ENCODE measurements at regions not wholly inside any gene's neighbourhood (a gene's known extent, or its start where the extent isn't known, plus 50 kb on each side); places are given as distances from the start of the nearest gene placed in this dataset.

GRCh38 chr6:144335311-144335861 lies 50.3 kb downstream of the UTRN start:
- DNase-seq, result no peak

- peak; percentile 55 for DNase-seq
These were observed 50.8 kb downstream of the UTRN start for GRCh38 chr6:144335914-144336313.

DNA sequence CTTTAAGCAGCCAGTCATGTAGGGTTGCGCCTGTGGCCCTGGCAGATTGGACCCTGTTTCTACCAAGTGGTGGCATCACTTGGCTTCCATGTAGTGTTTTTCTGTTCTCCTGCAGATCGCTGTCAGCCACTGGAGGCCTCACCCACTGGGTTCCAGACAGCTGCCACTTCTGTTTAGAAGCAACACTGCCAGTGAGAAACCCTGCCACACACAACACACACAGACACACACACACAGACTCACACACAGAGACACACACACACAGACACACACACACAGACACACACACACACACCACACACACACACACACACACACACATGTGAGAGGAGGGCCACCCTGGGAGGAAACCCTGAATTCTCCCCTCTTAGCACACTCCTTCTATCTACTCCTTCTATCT lies 51.8 kb downstream of the UTRN start:
- no peak for DNase-seq

DNA sequence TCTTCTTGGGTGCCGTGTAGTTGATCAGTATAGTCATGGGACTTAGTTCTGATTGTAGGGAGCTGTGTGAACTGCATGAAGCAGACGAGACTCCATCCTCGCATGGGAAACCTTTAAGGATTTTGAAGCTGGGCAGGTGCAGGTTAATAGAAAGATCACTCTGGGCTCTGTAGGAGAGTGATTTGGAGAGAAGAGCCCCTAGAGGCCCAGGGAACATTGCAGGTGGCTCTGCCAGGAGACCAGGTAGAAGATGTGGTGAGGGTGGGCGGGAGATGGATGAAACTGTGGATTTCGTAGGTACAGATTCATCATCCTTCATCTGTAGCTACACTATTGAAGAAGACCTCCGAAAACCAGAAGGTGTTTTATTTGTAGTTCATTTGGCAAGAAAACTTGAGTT lies 53.3 kb downstream of the UTRN start:
- DNase-seq, result no peak

DNA sequence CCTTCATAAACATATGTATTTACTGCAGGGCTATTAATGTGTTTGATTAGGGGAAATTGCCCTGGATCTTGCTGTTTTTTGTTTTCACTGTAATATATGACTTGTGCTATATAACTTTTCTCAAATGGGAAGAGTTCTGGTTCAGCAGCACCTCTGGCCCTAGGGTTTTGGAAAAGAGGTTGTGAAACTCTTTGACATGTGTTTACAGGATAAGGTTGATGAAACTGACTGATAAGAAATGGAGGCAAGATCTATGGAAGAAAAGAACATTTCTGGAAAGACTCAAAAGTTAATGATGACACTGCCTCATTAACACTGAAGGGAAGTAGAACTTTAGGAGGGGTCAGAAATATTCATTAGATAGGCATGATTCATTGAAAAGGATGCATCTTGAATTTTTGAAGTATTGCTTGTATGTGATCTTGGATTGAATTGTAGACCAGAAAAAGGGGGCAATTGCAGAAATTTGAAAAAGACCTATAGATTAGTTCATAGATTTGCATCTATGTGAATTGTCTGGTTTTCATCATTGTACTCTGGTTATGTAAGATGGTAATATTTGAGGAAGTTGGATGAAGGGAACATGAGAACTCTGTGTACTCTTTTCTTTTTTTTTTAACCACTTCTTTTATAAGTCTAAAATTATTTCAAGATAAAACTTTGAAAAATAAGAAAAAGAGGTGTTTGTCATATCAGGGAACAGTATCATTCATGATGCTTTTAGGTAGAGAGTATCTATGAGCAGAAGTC lies 54.0 kb downstream of the UTRN start:
- no peak for DNase-seq

DNA sequence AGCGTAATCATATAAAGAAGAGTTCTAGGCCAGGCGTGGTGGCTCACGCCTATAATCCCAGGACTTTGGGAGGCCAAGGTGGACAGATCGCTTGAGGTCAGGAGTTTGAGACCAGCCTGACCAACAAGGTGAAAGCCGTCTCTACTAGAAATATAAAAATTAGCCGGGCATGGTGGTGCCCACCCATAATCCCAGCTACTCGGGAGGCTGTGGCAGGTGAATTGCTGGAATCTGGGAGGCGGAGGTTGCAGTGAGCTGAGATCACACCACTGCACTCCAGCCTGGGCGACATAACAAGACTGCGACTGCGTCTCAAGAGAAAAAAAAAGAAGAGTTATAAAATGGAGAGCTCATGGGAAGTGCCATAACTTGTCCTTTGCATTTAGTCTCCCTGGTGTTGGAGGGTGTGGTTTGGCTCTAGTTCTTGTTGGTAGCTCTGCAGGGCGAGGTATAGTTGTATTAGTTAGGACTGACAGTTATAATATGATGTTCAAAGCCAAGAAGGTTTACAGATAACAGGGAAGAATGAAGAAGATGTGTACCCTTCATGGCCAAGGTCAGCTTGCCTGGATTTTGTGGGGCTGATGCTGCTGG lies 54.8 kb downstream of the UTRN start:
- no peak for DNase-seq

DNA sequence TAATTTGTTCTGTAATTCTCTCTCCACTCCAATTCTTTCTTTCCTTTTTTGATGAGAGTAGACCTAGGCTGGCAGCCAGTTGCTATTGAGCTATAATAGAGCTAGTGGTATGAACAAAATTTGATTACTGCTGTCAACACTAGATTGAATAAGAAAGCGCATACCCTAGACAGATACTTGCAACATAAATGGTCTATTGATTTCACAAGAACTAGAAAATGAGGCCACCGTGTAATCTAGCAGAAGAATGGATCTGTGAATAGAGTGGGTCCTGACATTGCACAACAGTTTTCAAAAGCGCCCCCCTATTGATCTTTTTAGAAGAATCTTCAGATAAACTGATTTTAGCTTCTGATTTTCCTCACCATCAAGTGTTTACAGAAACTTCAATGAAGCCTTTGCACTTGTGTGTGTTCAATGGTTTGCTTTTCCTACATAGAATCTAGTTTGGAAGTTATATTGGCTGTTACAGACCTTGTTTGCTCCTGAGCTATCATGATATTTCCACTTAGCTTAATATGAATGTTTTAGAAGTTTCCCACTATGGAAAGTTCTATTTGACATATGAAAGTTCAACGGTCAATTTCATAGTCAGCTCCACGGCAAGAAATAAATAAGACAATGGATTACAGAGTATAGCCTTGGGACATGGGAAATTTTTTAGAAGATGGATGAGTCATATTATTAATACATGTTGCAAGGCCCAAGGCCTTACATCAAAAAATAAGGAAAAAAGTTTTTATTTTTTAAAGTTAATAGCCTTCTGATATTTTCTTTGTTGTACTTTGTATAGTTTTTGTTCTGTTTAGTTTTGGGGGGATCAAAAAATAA lies 55.6 kb downstream of the UTRN start:
- no peak for DNase-seq

- DNase-seq, result peak; percentile 22
These were observed 56.8 kb downstream of the UTRN start for GRCh38 chr6:144341831-144342527.

- peak; percentile 61 for DNase-seq
These were observed 58.7 kb downstream of the UTRN start for GRCh38 chr6:144343701-144344428.

GRCh38 chr6:144344646-144345045 lies 59.5 kb downstream of the UTRN start:
- peak; percentile 52 for DNase-seq

GRCh38 chr6:144345451-144345850 lies 60.3 kb downstream of the UTRN start:
- no peak for DNase-seq

DNA sequence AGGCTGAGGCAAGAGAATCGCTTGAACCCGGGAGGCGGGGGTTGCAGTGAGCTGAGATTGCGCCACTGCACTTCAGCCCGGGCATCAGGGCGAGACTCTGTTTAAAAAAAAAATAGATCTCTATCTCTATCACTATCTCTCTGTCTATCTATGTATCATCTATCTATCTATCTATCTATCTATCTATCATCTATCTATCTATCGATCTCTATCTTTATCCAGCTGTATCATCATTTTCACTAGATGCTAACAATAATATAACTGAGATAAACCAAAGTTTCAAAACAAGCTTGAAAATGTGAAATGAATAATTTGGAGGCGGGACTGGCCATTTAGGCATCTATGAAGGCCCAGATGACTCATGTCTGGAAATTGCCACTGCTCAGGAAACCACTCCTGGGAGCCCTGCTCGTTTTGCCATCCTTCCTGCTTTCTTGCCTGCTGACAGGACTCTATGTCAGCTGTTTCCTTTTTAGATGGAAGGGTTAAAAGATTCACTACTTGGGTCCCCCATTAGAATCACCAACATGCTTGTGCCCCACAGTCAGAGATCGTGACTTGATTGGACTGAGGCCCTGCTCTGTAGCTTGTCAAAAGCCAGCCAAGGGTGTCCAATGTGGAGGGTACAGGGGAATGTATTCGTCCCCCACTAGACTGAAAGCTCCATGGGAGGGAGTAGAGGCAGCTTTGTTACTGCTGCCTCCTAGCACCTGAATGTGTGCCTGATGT lies 61.7 kb downstream of the UTRN start:
- no peak for DNase-seq

DNA sequence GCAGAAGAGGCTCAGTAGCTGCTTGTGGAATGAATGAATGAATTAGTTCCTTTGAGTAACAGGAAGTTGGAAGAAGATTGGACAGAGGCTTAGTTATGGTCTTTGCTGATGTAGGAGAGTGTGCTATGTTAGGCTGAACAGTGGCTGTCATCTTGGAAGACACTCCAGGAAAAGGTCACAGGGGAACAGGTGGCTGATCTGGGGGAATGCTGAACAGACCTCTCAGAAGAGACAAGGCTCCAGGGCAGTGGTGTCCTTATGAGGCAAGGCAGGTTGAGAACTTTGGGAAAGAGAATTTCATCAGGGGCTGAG lies 62.3 kb downstream of the UTRN start:
- no peak for DNase-seq

- no peak for DNase-seq
These were observed 62.8 kb downstream of the UTRN start for GRCh38 chr6:144347933-144348332.

- no peak for DNase-seq
These were observed 64.8 kb downstream of the UTRN start for GRCh38 chr6:144349690-144350527.

DNA sequence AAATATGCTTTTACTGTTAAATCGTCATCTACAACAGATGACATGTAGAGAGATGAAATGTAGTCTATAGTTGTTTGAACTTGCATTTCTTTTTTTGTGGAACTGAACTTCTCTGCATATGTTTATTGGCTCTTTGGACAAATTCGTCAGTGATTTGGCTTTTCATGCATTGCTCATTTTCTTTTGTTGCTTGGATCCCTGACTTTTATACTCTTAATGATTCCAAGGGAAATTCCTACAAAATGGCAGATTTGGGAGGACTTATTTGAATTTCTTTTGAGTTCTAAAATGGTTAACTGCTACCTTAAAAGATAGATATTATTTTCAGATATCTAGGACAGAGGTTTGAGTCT lies 65.4 kb downstream of the UTRN start:
- no peak for DNase-seq

- peak; percentile 53 for DNase-seq
These were observed 66.4 kb downstream of the UTRN start for GRCh38 chr6:144351379-144352127.

DNA sequence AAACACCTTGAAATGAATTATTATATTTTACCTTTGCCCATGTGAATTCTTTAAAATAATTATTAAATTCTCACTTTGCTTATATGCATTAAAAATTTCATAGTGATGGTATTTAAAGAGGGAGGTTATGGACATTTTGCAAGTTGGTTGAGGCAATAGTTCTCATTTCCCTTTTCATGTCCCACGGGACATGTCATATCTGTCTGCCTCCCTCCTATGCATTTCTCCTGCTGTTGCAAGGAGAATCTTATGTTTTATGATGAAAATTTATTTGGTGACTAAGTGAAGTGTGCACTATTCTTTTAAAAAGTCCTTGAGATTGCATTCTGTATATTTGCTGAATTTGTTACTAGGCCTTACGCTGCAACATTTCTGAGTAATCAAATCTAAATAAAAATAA lies 67.2 kb downstream of the UTRN start:
- DNase-seq, result no peak

DNA sequence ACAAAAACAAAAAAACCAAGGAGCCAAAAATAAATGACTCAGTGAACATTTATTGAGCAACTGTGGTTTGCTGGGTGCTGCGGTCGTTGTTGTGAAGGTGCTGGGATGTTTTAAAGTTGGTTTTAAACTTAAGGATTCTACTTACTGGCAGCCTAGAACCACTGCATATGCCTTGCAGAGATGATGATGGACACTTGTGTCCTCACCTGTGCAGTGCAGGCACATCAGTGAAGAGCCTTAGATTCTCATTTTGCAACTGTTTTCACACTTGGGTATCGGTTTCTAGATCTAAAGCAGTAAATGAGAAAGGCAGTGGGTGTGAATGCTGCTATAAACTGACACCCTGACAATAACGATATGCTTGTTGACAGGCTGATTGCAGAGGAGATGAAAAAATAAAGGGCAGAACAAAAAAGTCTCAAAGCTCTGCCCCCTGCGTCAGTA lies 68.8 kb downstream of the UTRN start:
- peak; percentile 25 for DNase-seq

- no peak for DNase-seq
These were observed 74.6 kb downstream of the UTRN start for GRCh38 chr6:144359783-144360182.
